HEK293 (cell line): ENCODE measurements at regions not wholly inside any gene's neighbourhood (a gene's known extent, or its start where the extent isn't known, plus 50 kb on each side); places are given as distances from the start of the nearest gene placed in this dataset.

Source experiments
- CTCF ChIP-seq: fragments of 450-650 bp; formaldehyde crosslinking; IDR thresholded peaks from 2 replicates; pipeline ENCODE4 v1.5.1; 2016; ENCODE audit warnings: missing biosample characterization, missing genetic modification characterization
- GFI1B ChIP-seq: fragments of 450-650 bp; formaldehyde crosslinking; IDR thresholded peaks from 2 replicates; pipeline ENCODE4 v1.5.1; 2016; ENCODE audit warnings: missing biosample characterization, missing genetic modification characterization
- PATZ1 ChIP-seq: fragments of 450-650 bp; formaldehyde crosslinking; IDR thresholded peaks from 2 replicates; pipeline ENCODE4 v1.5.1; 2016; ENCODE audit warnings: missing biosample characterization, missing genetic modification characterization
- TCF7L2 ChIP-seq: IDR thresholded peaks from 2 replicates; pipeline ENCODE4 v1.6.1; 2011; ENCODE audit warnings: low read depth, mild to moderate bottlenecking, inconsistent platforms, low read length, moderate library complexity, borderline replicate concordance
- YY2 ChIP-seq: fragments of 450-650 bp; formaldehyde crosslinking; IDR thresholded peaks from 2 replicates; pipeline ENCODE4 v1.5.1; 2016; ENCODE audit warnings: missing biosample characterization, missing genetic modification characterization
- ZBTB11 ChIP-seq: fragments of 450-650 bp; formaldehyde crosslinking; conservative IDR thresholded peaks from 2 replicates; pipeline ENCODE4 v1.5.1; 2016; ENCODE audit warnings: low read depth, missing biosample characterization, missing genetic modification characterization
- ZNF202 ChIP-seq: fragments of 450-650 bp; formaldehyde crosslinking; IDR thresholded peaks from 2 replicates; pipeline ENCODE4 v1.5.1; 2016; ENCODE audit warnings: missing biosample characterization, missing genetic modification characterization, borderline replicate concordance
- ZNF26 ChIP-seq: fragments of 450-650 bp; formaldehyde crosslinking; IDR thresholded peaks from 2 replicates; pipeline ENCODE4 v1.5.1; 2016; ENCODE audit warnings: missing biosample characterization, missing genetic modification characterization
- ZNF266 ChIP-seq: fragments of 450-650 bp; formaldehyde crosslinking; IDR thresholded peaks from 2 replicates; pipeline ENCODE4 v1.5.1; 2016; ENCODE audit warnings: missing biosample characterization, missing genetic modification characterization, low read depth
- ZNF274 ChIP-seq, 2 experiments: fragments of 200-500 bp in 1 of 2; fragments of 450-650 bp in 1 of 2; sonication (Bioruptor generic) in 1 of 2; formaldehyde crosslinking in 1 of 2; IDR thresholded peaks; 2 replicates each; pipeline versions ENCODE4 v1.5.1 to v1.6.1; 2014 to 2016; ENCODE audit warnings: borderline replicate concordance in 1 of 2, inconsistent platforms in 1 of 2, low read length in 1 of 2, missing biosample characterization in 1 of 2, missing genetic modification characterization in 1 of 2
- ZNF529 ChIP-seq: fragments of 450-650 bp; formaldehyde crosslinking; IDR thresholded peaks from 2 replicates; pipeline ENCODE4 v1.5.1; 2017; ENCODE audit warnings: missing genetic modification characterization, missing biosample characterization; ENCODE audit not compliant: insufficient replicate concordance
- ZNF624 ChIP-seq: fragments of 450-650 bp; formaldehyde crosslinking; IDR thresholded peaks from 2 replicates; pipeline ENCODE4 v1.5.1; 2017; ENCODE audit warnings: missing biosample characterization, missing genetic modification characterization
- ZNF777 ChIP-seq: fragments of 450-650 bp; formaldehyde crosslinking; IDR thresholded peaks from 2 replicates; pipeline ENCODE4 v1.5.1; 2017; ENCODE audit warnings: missing biosample characterization, missing genetic modification characterization, borderline replicate concordance

- TF ChIP-seq YY2 (tag by site-specific recombination) (no peak), ZNF26 (tag by site-specific recombination) (no peak), ZNF202 (tag by site-specific recombination) (no peak), TCF7L2 (no peak), ZNF529 (tag by site-specific recombination) (no peak), CTCF (no peak), ZNF266 (tag by site-specific recombination) (no peak), ZNF274 (IDR thresholded peaks at IDR 0.05; ENCODE audit: low read length) (no peak), ZNF274 (tag by site-specific recombination; IDR thresholded peaks at IDR 0.05; ENCODE audit: borderline replicate concordance) (no peak), PATZ1 (tag by site-specific recombination) (no peak), ZNF624 (tag by site-specific recombination) (no peak), ZBTB11 (no peak), ZNF777 (tag by site-specific recombination) (no peak), GFI1B (tag by site-specific recombination) (no peak)
Observed at GRCh38 chr1:168907053-168907452, 178.0 kb upstream of the DPT start.
